ENCODE measurements at regions not wholly inside any gene's neighbourhood (a gene's known extent, or its start where the extent isn't known, plus 50 kb on each side); places are given as distances from the start of the nearest gene placed in this dataset.

GRCh38 chr5:153891394-153891793, 147.3 kb downstream of the FAM114A2 start:
- ATAC-seq, result no peak
- no peaks in the 10 kb centered on the region for H3K4me1 ChIP-seq
- no peak for DNase-seq
- intact Hi-C loops (cut with DNase I), result no loop called here
- no peaks in the 10 kb centered on the region for H3K36me3 ChIP-seq
- TF ChIP-seq CTCF (IDR thresholded peaks at IDR 0.05), result no peak
- no peak overlapping the region for H3K27ac ChIP-seq
- no peak overlapping the region for H3K4me3 ChIP-seq
- H3K27me3 ChIP-seq, result no peaks in the 10 kb centered on the region
- no peaks in the 10 kb centered on the region for H3K9me3 ChIP-seq

GRCh38 chr5:153888781-153889180, 149.9 kb downstream of the FAM114A2 start:
- Histone ChIP-seq H3K27me3 (no peaks in the 10 kb centered on the region), H3K4me1 (no peaks in the 10 kb centered on the region), H3K9me3 (no peaks in the 10 kb centered on the region), H3K4me3 (no peak overlapping the region), H3K36me3 (no peaks in the 10 kb centered on the region), H3K27ac (no peak overlapping the region)
- DNase-seq (no peak), ATAC-seq (no peak)
- intact Hi-C loops (cut with DNase I), result no loop called here
- TF ChIP-seq CTCF (IDR thresholded peaks at IDR 0.05), result no peak

- intact Hi-C loops (cut with DNase I), result no loop called here
- ATAC-seq, result no peak
- Histone ChIP-seq H3K4me3 (no peak overlapping the region), H3K9me3 (no peaks in the 10 kb centered on the region), H3K36me3 (no peaks in the 10 kb centered on the region), H3K27ac (no peak overlapping the region), H3K27me3 (no peaks in the 10 kb centered on the region), H3K4me1 (no peaks in the 10 kb centered on the region)
- TF ChIP-seq CTCF (IDR thresholded peaks at IDR 0.05), result no peak
- DNase-seq, result no peak
Observed at GRCh38 chr5:153885141-153885540, 153.6 kb downstream of the FAM114A2 start.

- Histone ChIP-seq H3K4me1 (no peaks in the 10 kb centered on the region), H3K9me3 (no peaks in the 10 kb centered on the region), H3K36me3 (no peaks in the 10 kb centered on the region), H3K27me3 (no peaks in the 10 kb centered on the region), H3K27ac (no peak overlapping the region), H3K4me3 (no peak overlapping the region)
- no peak for TF ChIP-seq CTCF (IDR thresholded peaks at IDR 0.05)
- intact Hi-C loops (cut with DNase I), result no loop called here
- DNase-seq, result no peak
- no peak for ATAC-seq
Observed at GRCh38 chr5:153884612-153884957, 154.1 kb downstream of the FAM114A2 start.

GRCh38 chr5:153883854-153884611, 154.7 kb downstream of the FAM114A2 start:
- ATAC-seq, result no peak
- Histone ChIP-seq H3K36me3 (no peaks in the 10 kb centered on the region), H3K27me3 (no peaks in the 10 kb centered on the region), H3K9me3 (no peaks in the 10 kb centered on the region), H3K27ac (no peak overlapping the region), H3K4me1 (no peaks in the 10 kb centered on the region), H3K4me3 (no peak overlapping the region)
- intact Hi-C loops (cut with DNase I), result no loop called here
- no peak for TF ChIP-seq CTCF (IDR thresholded peaks at IDR 0.05)
- DNase-seq, result no peak

- no peak overlapping the region for H3K4me3 ChIP-seq
- H3K9me3 ChIP-seq, result no peaks in the 10 kb centered on the region
- no peaks in the 10 kb centered on the region for H3K4me1 ChIP-seq
- TF ChIP-seq CTCF (IDR thresholded peaks at IDR 0.05), result no peak
- no peak for DNase-seq
- ATAC-seq, result no peak
- no peaks in the 10 kb centered on the region for H3K36me3 ChIP-seq
- H3K27ac ChIP-seq, result no peak overlapping the region
- intact Hi-C loops (cut with DNase I), result no loop called here
- H3K27me3 ChIP-seq, result no peaks in the 10 kb centered on the region
Observed at GRCh38 chr5:153881687-153882086, 157.0 kb downstream of the FAM114A2 start.
